Right lung (tissue), 2 donors: ENCODE measurements at regions not wholly inside any gene's neighbourhood (a gene's known extent, or its start where the extent isn't known, plus 50 kb on each side); places are given as distances from the start of the nearest gene placed in this dataset.
"Not testable (repeated sequence)": the region's sequence is repeated elsewhere in the genome, so short reads cannot be mapped to it uniquely, and the experiment has no call there.

Experiments
- DNase-seq, 2 donors: peaks; one replicate each; pipeline ENCODE4 v3.0.0-alpha.2; 2013

GRCh38 chr4:134883831-134884449, 682.4 kb upstream of the PABPC4L start:
- no peak for DNase-seq

GRCh38 chr4:134879019-134879418, 677.4 kb upstream of the PABPC4L start:
- DNase-seq = no peak

GRCh38 chr4:134867027-134867426, 665.4 kb upstream of the PABPC4L start:
- DNase-seq = no peak

GRCh38 chr4:134865675-134866074, 664.1 kb upstream of the PABPC4L start:
- no peak for DNase-seq

GRCh38 chr4:134862116-134862515, 660.5 kb upstream of the PABPC4L start:
- no peak for DNase-seq

- no peak for DNase-seq
These were observed 647.1 kb upstream of the PABPC4L start for GRCh38 chr4:134848681-134849080.

- DNase-seq = not testable (repeated sequence)
These were observed 629.2 kb upstream of the PABPC4L start for GRCh38 chr4:134830741-134831140.

- DNase-seq = no peak
These were observed 611.0 kb upstream of the PABPC4L start for GRCh38 chr4:134812611-134813010.

- no peak for DNase-seq
These were observed 605.7 kb upstream of the PABPC4L start for GRCh38 chr4:134807231-134807745.

- DNase-seq = no peak
These were observed 597.0 kb upstream of the PABPC4L start for GRCh38 chr4:134798573-134798972.

- DNase-seq = no peak
These were observed 585.7 kb upstream of the PABPC4L start for GRCh38 chr4:134787315-134787714.

- DNase-seq = no peak
These were observed 578.7 kb upstream of the PABPC4L start for GRCh38 chr4:134780244-134780643.

- peak in 1 of 2 donors; percentile 0 for DNase-seq
These were observed 576.0 kb upstream of the PABPC4L start for GRCh38 chr4:134777606-134778005.

- DNase-seq = no peak
These were observed 572.0 kb upstream of the PABPC4L start for GRCh38 chr4:134773497-134774000.

- DNase-seq = no peak
These were observed 560.5 kb upstream of the PABPC4L start for GRCh38 chr4:134762053-134762452.

GRCh38 chr4:134756421-134756820, 554.8 kb upstream of the PABPC4L start:
- DNase-seq = no peak

- DNase-seq = no peak
These were observed 552.9 kb upstream of the PABPC4L start for GRCh38 chr4:134754301-134755019.

- no peak for DNase-seq
These were observed 551.8 kb upstream of the PABPC4L start for GRCh38 chr4:134753390-134753789.

- no peak for DNase-seq
These were observed 545.7 kb upstream of the PABPC4L start for GRCh38 chr4:134747108-134747805.

GRCh38 chr4:134740290-134740689, 538.7 kb upstream of the PABPC4L start:
- DNase-seq = no peak

GRCh38 chr4:134735901-134736300, 534.3 kb upstream of the PABPC4L start:
- no peak for DNase-seq

GRCh38 chr4:134727696-134728095, 526.1 kb upstream of the PABPC4L start:
- DNase-seq = no peak

GRCh38 chr4:134722306-134722705, 520.7 kb upstream of the PABPC4L start:
- DNase-seq = no peak
